HL-60 (cell line): ENCODE measurements at regions not wholly inside any gene's neighbourhood (a gene's known extent, or its start where the extent isn't known, plus 50 kb on each side); places are given as distances from the start of the nearest gene placed in this dataset.

Experiments used
- DNase-seq, 2 experiments: peaks; one replicate each; pipeline ENCODE4 v3.0.0-alpha.2; 2010 to 2020; ENCODE audit warnings: low read depth in 1 of 2, low spot score in 1 of 2
- H3K27ac ChIP-seq: fragments of 250-450 bp; sonication (Bioruptor Pico); replicated peaks from 2 replicates; pipeline ENCODE4 v1.5.1; 2020; ENCODE audit warnings: mild to moderate bottlenecking, moderate library complexity
- H3K27me3 ChIP-seq: fragments of 250-450 bp; sonication (Bioruptor Pico); 2 replicates; pipeline ENCODE4 v1.5.1; 2021; ENCODE audit warnings: mild to moderate bottlenecking, moderate library complexity; ENCODE audit not compliant: insufficient read depth, poor library complexity, severe bottlenecking
- H3K4me3 ChIP-seq: replicated peaks from 2 replicates; pipeline ENCODE4 v1.5.1; 2011; ENCODE audit warnings: mild to moderate bottlenecking, control low read depth, low read length; ENCODE audit not compliant: insufficient read depth
- GABPA ChIP-seq: IDR thresholded peaks from 2 replicates; pipeline ENCODE4 v1.6.1; 2012; ENCODE audit warnings: low read depth
- POLR2AphosphoS5 ChIP-seq: IDR thresholded peaks from 2 replicates; pipeline ENCODE4 v1.6.1; 2012; ENCODE audit warnings: low read depth
- REST ChIP-seq: IDR thresholded peaks from 2 replicates; pipeline ENCODE4 v1.6.1; 2012; ENCODE audit warnings: low read depth; ENCODE audit not compliant: insufficient replicate concordance
- SPI1 ChIP-seq: IDR thresholded peaks from 2 replicates; pipeline ENCODE4 v1.6.1; 2012; ENCODE audit warnings: low read depth, mild to moderate bottlenecking, borderline replicate concordance
- TF ChIP-seq, protein P1 (sequence below): IDR thresholded peaks from one replicate; pipeline ENCODE4 v1.5.1; 2011; ENCODE audit warnings: low read length, control low read depth, inconsistent platforms; ENCODE audit not compliant: insufficient read depth

- TF ChIP-seq GABPA (no peak), POLR2AphosphoS5 (no peak), REST (no peak), SPI1 (no peak)
- TF ChIP-seq, protein P1, sequence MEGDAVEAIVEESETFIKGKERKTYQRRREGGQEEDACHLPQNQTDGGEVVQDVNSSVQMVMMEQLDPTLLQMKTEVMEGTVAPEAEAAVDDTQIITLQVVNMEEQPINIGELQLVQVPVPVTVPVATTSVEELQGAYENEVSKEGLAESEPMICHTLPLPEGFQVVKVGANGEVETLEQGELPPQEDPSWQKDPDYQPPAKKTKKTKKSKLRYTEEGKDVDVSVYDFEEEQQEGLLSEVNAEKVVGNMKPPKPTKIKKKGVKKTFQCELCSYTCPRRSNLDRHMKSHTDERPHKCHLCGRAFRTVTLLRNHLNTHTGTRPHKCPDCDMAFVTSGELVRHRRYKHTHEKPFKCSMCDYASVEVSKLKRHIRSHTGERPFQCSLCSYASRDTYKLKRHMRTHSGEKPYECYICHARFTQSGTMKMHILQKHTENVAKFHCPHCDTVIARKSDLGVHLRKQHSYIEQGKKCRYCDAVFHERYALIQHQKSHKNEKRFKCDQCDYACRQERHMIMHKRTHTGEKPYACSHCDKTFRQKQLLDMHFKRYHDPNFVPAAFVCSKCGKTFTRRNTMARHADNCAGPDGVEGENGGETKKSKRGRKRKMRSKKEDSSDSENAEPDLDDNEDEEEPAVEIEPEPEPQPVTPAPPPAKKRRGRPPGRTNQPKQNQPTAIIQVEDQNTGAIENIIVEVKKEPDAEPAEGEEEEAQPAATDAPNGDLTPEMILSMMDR, result no peak
- Histone ChIP-seq H3K27ac (no peak overlapping the region), H3K4me3 (no peak overlapping the region), H3K27me3 (peaks cover 6% of the 10 kb centered on the region)
- DNase-seq, result no peak
These were observed 181.5 kb upstream of the TSC22D1 start for GRCh38 chr13:44757671-44758070.

DNA sequence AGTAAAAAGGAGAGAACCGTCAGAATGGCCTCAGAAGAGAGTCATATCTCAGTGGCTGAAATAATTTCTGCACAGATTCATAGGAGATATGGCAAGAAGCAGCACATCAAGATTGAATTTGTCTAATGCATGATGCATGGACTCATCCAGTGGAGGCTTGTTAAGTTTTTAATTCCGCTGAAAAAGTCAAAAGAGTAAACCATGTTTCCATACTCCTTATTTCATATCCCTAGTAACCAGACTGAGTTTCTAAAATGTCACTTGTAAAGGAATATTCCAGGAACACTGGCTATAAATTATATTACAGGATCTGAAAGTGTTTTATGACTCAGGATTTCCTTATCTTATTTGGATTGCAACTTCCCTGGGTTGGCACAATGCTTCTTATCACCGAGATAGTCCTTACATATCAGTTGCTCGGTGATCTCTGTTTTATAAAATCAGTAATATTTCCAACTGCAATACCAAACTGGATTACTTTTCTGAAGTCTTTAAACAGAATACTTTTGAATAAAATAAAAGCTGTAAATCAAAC lies 180.2 kb upstream of the TSC22D1 start:
- Histone ChIP-seq H3K27me3 (peaks cover 6% of the 10 kb centered on the region), H3K27ac (no peak overlapping the region), H3K4me3 (no peak overlapping the region)
- TF ChIP-seq, protein P1, result no peak
- TF ChIP-seq POLR2AphosphoS5 (no peak), GABPA (no peak), SPI1 (no peak), REST (no peak)
- no peak for DNase-seq

GRCh38 chr13:44755872-44756271 lies 179.7 kb upstream of the TSC22D1 start:
- Histone ChIP-seq H3K27ac (no peak overlapping the region), H3K27me3 (peaks cover 6% of the 10 kb centered on the region), H3K4me3 (no peak overlapping the region)
- DNase-seq, result no peak
- TF ChIP-seq SPI1 (no peak), REST (no peak), GABPA (no peak), POLR2AphosphoS5 (no peak)
- TF ChIP-seq, protein P1, result no peak
